Left ventricle myocardium superior (tissue), 1 donor: ENCODE measurements at regions not wholly inside any gene's neighbourhood (a gene's known extent, or its start where the extent isn't known, plus 50 kb on each side); places are given as distances from the start of the nearest gene placed in this dataset.
"Not testable (repeated sequence)": the region's sequence is repeated elsewhere in the genome, so short reads cannot be mapped to it uniquely, and the experiment has no call there.

ENCODE experiments used
- ATAC-seq: fragments of 200-7000 bp; cut with Tn5 transposase; one replicate; pipeline ENCODE4 v1.9.1; 2020; ENCODE audit warnings: mild to moderate bottlenecking, moderate library complexity
- DNase-seq: peaks from one replicate; pipeline ENCODE4 v3.0.0-alpha.2; 2020
- intact Hi-C: fragments of 100-400 bp; cut with micrococcal nuclease; formaldehyde crosslinking; loops from one replicate; pipeline ENCODE4 v1.11.0; 2022
- donor health status: DM: no; HTN: yes; CAD: no; lungs with severe emphysema.

DNA sequence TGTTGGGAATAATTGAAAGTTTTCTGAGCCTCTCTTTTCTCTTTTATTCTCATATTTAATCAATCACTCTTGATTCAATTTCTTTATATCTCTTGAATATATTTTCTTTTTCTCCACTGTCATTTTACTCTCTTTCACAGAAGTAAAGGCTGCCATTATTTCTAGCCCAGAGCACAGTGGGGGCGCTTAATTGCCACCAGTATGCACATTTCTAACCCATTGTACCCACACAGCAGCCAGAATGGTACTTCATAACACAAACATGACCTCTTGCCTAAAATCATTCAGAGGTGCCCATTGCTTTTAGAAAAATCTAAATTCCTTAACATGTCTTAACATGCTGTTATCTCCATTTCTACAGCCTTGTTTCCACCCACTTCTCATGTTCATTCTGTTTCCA is 190.2 kb upstream of the LMO3 start:
- no peak for DNase-seq
- no peak for ATAC-seq
- intact Hi-C loops = no loop called here

GRCh38 chr12:16789204-16789790 is 183.3 kb upstream of the LMO3 start:
- DNase-seq (no peak), ATAC-seq (no peak)
- intact Hi-C loops = no loop called here

DNA sequence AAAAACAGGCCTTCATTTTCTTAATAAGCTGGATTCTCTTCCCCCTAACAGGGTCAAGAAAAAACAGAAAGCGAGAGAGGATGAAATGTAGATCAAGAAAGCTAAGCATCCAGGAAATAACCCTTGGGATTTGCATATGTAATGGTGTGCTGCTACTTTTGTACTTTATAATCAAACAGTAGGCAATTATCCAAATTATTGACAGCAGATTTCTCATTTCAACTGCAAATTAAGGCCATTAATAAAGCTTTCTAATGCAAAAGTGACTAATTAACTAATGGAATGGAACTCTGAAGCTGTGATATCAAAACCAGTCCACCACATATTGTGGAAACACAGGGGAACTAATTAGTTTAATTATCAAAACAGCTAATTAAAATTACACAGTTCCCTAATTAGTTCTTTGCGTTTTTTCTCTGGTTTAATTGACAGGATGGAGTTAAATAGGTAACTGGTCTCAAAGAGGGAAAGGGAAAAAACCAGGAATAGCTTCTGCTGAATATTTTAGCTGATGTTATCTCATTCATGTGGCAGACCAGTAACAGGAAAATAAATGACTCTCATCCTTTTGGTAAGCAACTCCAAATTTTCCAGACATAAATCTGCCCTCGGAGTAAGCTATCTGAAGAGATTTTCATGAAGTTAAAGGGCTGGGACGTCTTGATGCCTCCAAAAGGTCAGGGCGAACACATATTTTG is 182.7 kb upstream of the LMO3 start:
- ATAC-seq = no peak
- intact Hi-C loops = no loop called here
- DNase-seq = no peak

GRCh38 chr12:16785953-16786352 is 180.0 kb upstream of the LMO3 start:
- DNase-seq = no peak
- ATAC-seq = no peak
- intact Hi-C loops = no loop called here

- DNase-seq (no peak), ATAC-seq (no peak)
- intact Hi-C loops = no loop called here
Observed at GRCh38 chr12:16785524-16785923, 179.6 kb upstream of the LMO3 start.

- intact Hi-C loops, ATAC-seq, DNase-seq: not testable (repeated sequence)
Observed at GRCh38 chr12:16769129-16769528, 163.2 kb upstream of the LMO3 start.

DNA sequence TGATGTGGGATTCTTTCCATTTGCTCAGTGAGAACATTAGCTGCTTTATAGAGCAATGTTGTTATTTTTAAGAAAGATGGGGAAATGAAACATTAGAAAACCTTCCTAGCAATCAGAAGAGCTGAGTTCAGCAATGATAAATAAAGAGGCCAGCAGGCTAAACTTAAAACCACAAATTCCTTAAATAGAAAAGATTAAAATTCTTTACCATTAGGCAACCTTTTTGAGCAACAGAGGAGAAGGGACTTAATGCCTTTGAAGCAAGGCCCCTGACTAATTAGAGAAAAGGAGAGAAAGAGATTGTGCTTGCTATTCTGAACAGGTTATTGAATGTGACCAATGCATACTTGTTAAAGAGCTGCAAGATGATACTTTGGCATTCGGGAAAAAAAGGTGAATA is 160.8 kb upstream of the LMO3 start:
- ATAC-seq (no peak), DNase-seq (no peak)
- intact Hi-C loops = no loop called here

- ATAC-seq = no peak
- DNase-seq = no peak
- intact Hi-C loops = no loop called here
Observed at GRCh38 chr12:16763901-16764300, 157.9 kb upstream of the LMO3 start.

- ATAC-seq = no peak
- intact Hi-C loops = no loop called here
- no peak for DNase-seq
Observed at GRCh38 chr12:16756833-16757555, 151.0 kb upstream of the LMO3 start.

DNA sequence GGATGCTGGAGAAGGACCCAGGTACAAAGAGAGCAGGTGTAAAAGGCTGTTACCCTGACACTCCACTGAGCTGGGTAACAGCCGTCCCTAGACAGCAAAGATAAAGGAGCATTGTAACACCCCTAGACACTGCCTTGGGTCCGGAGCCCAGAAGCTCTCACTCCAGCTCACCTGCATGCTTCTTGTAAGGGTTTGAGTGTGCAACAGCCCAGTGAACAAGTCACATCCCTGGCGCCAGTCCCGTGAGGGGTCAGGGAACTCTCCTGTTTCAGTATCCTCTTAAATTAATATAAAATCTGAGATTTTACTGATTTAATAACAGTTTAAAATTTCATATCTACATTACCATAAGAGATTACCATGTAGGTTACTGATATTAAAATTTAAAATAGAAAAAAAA is 124.8 kb upstream of the LMO3 start:
- intact Hi-C loops = no loop called here
- DNase-seq (no peak), ATAC-seq (no peak)

- intact Hi-C loops = no loop called here
- DNase-seq = no peak
- ATAC-seq = no peak
Observed at GRCh38 chr12:16726879-16727278, 120.9 kb upstream of the LMO3 start.

- ATAC-seq = no peak
- intact Hi-C loops = no loop called here
- DNase-seq = no peak
Observed at GRCh38 chr12:16719713-16720416, 113.9 kb upstream of the LMO3 start.

DNA sequence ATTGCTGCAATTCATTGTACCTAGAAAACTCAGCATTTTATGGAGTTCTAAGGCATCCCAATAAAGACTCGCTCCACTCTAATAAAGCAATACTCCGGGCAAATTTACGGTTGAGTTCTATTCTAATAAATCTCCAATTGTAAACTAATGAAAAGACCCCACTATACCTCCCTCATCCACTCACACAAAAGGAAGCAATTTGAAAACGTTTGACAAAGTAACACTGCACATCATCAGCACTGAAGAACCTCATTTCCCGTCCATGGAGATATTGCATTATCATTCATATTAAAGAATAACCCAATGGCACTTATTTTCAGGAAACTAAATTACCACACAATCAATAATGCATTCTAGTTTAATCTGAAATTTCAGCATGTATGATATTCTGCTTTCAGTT is 111.0 kb upstream of the LMO3 start:
- DNase-seq (no peak), ATAC-seq (no peak)
- intact Hi-C loops = no loop called here

GRCh38 chr12:16692099-16692498 is 86.1 kb upstream of the LMO3 start:
- DNase-seq = no peak
- intact Hi-C loops = no loop called here
- no peak for ATAC-seq

- ATAC-seq (no peak), DNase-seq (no peak)
- intact Hi-C loops = no loop called here
Observed at GRCh38 chr12:16691624-16692023, 85.7 kb upstream of the LMO3 start.

DNA sequence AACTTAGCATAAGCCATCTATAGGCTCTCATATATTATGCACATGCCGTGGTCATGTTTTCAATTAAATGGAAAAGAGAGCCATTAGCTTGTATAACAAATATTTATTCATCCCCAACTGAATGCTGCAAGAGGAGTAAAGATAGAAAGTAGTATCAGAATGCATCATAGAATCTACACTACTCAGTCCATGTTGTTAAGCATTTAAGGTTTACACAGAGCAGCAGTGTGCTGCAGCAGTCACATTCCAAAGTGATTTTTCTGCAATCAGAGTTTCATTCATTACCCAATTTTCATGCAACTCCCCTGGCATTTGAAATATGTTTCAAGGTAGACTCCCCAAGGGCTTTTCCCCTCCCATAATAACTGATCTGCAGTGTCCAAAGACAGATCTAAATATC is 82.2 kb upstream of the LMO3 start:
- DNase-seq (no peak), ATAC-seq (no peak)
- intact Hi-C loops = no loop called here

DNA sequence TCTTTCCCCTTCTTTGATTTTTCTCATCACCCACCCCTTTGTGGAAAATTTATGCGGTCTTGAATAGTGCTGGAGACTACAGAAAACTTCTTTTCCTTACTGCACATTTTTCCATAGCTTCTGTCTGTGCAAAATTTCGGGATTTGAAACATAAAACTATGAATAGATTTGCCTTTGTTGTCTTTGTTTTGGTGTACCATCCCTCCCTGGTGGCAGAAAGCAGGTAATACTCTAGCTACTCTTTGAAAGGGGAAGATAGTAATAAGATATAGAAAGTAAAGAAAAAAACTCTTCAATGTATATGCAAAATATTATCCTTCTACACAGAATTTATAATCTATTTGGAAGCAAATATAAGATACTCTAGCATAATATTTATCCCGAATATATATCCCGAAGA is 79.1 kb upstream of the LMO3 start:
- DNase-seq (no peak), ATAC-seq (no peak)
- intact Hi-C loops = no loop called here

- ATAC-seq (no peak), DNase-seq (no peak)
- intact Hi-C loops = no loop called here
Observed at GRCh38 chr12:16681196-16681595, 75.2 kb upstream of the LMO3 start.

DNA sequence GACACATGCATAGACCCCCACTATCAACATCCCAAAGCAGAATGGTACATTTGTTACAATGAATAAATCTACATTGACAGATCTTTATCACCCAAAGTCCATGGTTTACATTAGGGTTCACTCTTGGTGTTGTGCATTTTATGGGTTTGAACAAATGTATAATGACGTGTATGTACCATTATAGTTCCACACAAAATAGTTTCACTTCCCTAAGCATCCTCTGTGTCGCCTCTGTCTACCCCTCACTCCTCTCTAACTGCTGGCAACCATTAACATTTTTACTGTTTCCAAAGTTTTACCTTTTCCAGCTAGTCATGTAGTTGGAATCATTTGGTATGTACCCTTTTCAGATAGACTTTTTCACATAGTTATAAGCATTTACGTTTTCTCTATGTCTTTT is 69.5 kb upstream of the LMO3 start:
- DNase-seq = no peak
- no peak for ATAC-seq
- intact Hi-C loops = no loop called here

DNA sequence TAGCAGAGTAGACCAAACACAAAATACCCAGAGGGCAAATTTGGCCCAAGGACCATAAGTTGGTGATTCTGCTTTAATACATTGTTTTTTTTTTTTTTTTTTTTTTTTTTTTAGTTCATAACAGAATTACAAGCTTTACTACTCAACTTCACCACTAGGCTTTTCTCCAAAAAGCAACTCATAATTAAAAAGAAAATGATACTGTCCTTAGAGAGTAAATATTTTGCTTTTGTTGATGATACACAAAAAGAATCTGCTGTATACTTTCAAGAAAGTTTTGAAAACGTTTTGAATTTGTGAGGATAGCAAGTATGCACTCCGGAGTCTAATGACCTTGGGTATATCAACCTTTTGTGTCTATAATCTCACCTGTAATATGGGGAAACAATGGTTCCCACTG is 68.9 kb upstream of the LMO3 start:
- ATAC-seq = no peak
- no peak for DNase-seq
- intact Hi-C loops = no loop called here
